ENCODE measurements at regions not wholly inside any gene's neighbourhood (a gene's known extent, or its start where the extent isn't known, plus 50 kb on each side); places are given as distances from the start of the nearest gene placed in this dataset.

GRCh38 chr12:25615119-25615518, 62.0 kb upstream of the LMNTD1 start:
- Mint-ChIP-seq H3K4me3 (ENCODE audit: unreplicated experiment) (no peak overlapping the region), H3K27me3 (ENCODE audit: low read depth, unreplicated experiment) (peaks cover 9% of the 10 kb centered on the region), H3K27ac (ENCODE audit: unreplicated experiment) (peak overlapping the region; percentile 79), H3K36me3 (ENCODE audit: low read depth, unreplicated experiment) (no peaks in the 10 kb centered on the region), H3K9me3 (ENCODE audit: unreplicated experiment) (no peaks in the 10 kb centered on the region), H3K4me1 (ENCODE audit: low read depth, unreplicated experiment) (peaks cover 5% of the 10 kb centered on the region)
- H4K20me1 ChIP-seq (ENCODE audit: insufficient read depth, low read length), result no peaks in the 10 kb centered on the region
- H3K4me1 ChIP-seq (ENCODE audit: insufficient read depth, low read length), result no peaks in the 10 kb centered on the region
- H3K27me3 ChIP-seq (ENCODE audit: insufficient read depth, low read length), result no peaks in the 10 kb centered on the region
- no peak for TF ChIP-seq CTCF (IDR thresholded peaks at IDR 0.05; ENCODE audit: insufficient read depth, low read depth, low read length)
- no peak for TF ChIP-seq EZH2 (IDR thresholded peaks at IDR 0.05; ENCODE audit: insufficient read depth, low read length)
- H3K4me3 ChIP-seq (ENCODE audit: insufficient read depth, low read depth, low read length), result no peak overlapping the region
- FAIRE-seq (peak; percentile 39), DNase-seq (ENCODE audit: low read depth) (peak; percentile 89)
- H3K79me2 ChIP-seq (ENCODE audit: insufficient read depth, low read length), result no peaks in the 10 kb centered on the region
- H2AFZ ChIP-seq (ENCODE audit: low read depth, low read length), result peak overlapping the region; percentile 18
- no peaks in the 10 kb centered on the region for H3K36me3 ChIP-seq (ENCODE audit: insufficient read depth, low read length)
- no peak overlapping the region for H3K4me2 ChIP-seq (ENCODE audit: low read length)
- H3K9ac ChIP-seq (ENCODE audit: low read length), result no peak overlapping the region
- peak overlapping the region; percentile 21 for H3K27ac ChIP-seq (ENCODE audit: low read depth, low read length)
- H3K9me3 ChIP-seq (ENCODE audit: insufficient read depth, low read depth, low read length), result no peaks in the 10 kb centered on the region

- no peak overlapping the region for H2AFZ ChIP-seq (ENCODE audit: low read depth, low read length)
- no peak for DNase-seq (ENCODE audit: low read depth)
- H3K9ac ChIP-seq (ENCODE audit: low read length), result no peak overlapping the region
- no peak overlapping the region for H3K4me2 ChIP-seq (ENCODE audit: low read length)
- Mint-ChIP-seq H3K27ac (ENCODE audit: unreplicated experiment) (no peak overlapping the region), H3K4me1 (ENCODE audit: low read depth, unreplicated experiment) (peaks cover 5% of the 10 kb centered on the region), H3K4me3 (ENCODE audit: unreplicated experiment) (no peak overlapping the region), H3K27me3 (ENCODE audit: low read depth, unreplicated experiment) (peaks cover 6% of the 10 kb centered on the region), H3K9me3 (ENCODE audit: unreplicated experiment) (no peaks in the 10 kb centered on the region), H3K36me3 (ENCODE audit: low read depth, unreplicated experiment) (no peaks in the 10 kb centered on the region)
- FAIRE-seq, result no peak
- H3K4me1 ChIP-seq (ENCODE audit: insufficient read depth, low read length), result no peaks in the 10 kb centered on the region
- TF ChIP-seq EZH2 (IDR thresholded peaks at IDR 0.05; ENCODE audit: insufficient read depth, low read length), result no peak
- TF ChIP-seq CTCF (IDR thresholded peaks at IDR 0.05; ENCODE audit: insufficient read depth, low read depth, low read length), result no peak
- H3K79me2 ChIP-seq (ENCODE audit: insufficient read depth, low read length), result no peaks in the 10 kb centered on the region
- no peaks in the 10 kb centered on the region for H3K36me3 ChIP-seq (ENCODE audit: insufficient read depth, low read length)
- no peaks in the 10 kb centered on the region for H3K27me3 ChIP-seq (ENCODE audit: insufficient read depth, low read length)
- no peaks in the 10 kb centered on the region for H3K9me3 ChIP-seq (ENCODE audit: insufficient read depth, low read depth, low read length)
- H3K27ac ChIP-seq (ENCODE audit: low read depth, low read length), result no peak overlapping the region
- no peak overlapping the region for H3K4me3 ChIP-seq (ENCODE audit: insufficient read depth, low read depth, low read length)
- H4K20me1 ChIP-seq (ENCODE audit: insufficient read depth, low read length), result no peaks in the 10 kb centered on the region
Measured at GRCh38 chr12:25616286-25616685, 63.2 kb upstream of the LMNTD1 start.

- Histone ChIP-seq H3K4me1 (ENCODE audit: insufficient read depth, low read length) (no peaks in the 10 kb centered on the region), H3K79me2 (ENCODE audit: insufficient read depth, low read length) (no peaks in the 10 kb centered on the region), H3K9me3 (ENCODE audit: insufficient read depth, low read depth, low read length) (no peaks in the 10 kb centered on the region), H3K9ac (ENCODE audit: low read length) (no peak overlapping the region), H3K4me3 (ENCODE audit: insufficient read depth, low read depth, low read length) (no peak overlapping the region), H2AFZ (ENCODE audit: low read depth, low read length) (no peak overlapping the region), H3K36me3 (ENCODE audit: insufficient read depth, low read length) (no peaks in the 10 kb centered on the region), H4K20me1 (ENCODE audit: insufficient read depth, low read length) (no peaks in the 10 kb centered on the region), H3K4me2 (ENCODE audit: low read length) (no peak overlapping the region), H3K27me3 (ENCODE audit: insufficient read depth, low read length) (no peaks in the 10 kb centered on the region), H3K27ac (ENCODE audit: low read depth, low read length) (no peak overlapping the region)
- DNase-seq (ENCODE audit: low read depth) (no peak), FAIRE-seq (no peak)
- Mint-ChIP-seq H3K36me3 (ENCODE audit: low read depth, unreplicated experiment) (no peaks in the 10 kb centered on the region), H3K4me1 (ENCODE audit: low read depth, unreplicated experiment) (peaks cover 5% of the 10 kb centered on the region), H3K9me3 (ENCODE audit: unreplicated experiment) (no peaks in the 10 kb centered on the region), H3K4me3 (ENCODE audit: unreplicated experiment) (no peak overlapping the region), H3K27me3 (ENCODE audit: low read depth, unreplicated experiment) (peaks cover 6% of the 10 kb centered on the region), H3K27ac (ENCODE audit: unreplicated experiment) (no peak overlapping the region)
- TF ChIP-seq CTCF (IDR thresholded peaks at IDR 0.05; ENCODE audit: insufficient read depth, low read depth, low read length), result no peak
- TF ChIP-seq EZH2 (IDR thresholded peaks at IDR 0.05; ENCODE audit: insufficient read depth, low read length), result no peak
Measured at GRCh38 chr12:25617991-25618390, 64.9 kb upstream of the LMNTD1 start.
